Suprapubic skin (tissue), 3 donors: ENCODE measurements at regions not wholly inside any gene's neighbourhood (a gene's known extent, or its start where the extent isn't known, plus 50 kb on each side); places are given as distances from the start of the nearest gene placed in this dataset.

Experiments used
- CTCF ChIP-seq, 2 donors: fragments of 200-600 bp in 1 of 2; fragments of 450-650 bp in 1 of 2; sonication (generic) in 1 of 2; IDR thresholded peaks; one replicate each; pipeline ENCODE4 v1.5.1; 2016 to 2019; ENCODE audit warnings: antibody characterized with exemption in 2 of 2, mild to moderate bottlenecking in 1 of 2, moderate library complexity in 1 of 2
- EP300 ChIP-seq: sonication (generic); formaldehyde crosslinking; IDR thresholded peaks from one replicate; pipeline ENCODE4 v1.6.1; 2017; ENCODE audit warnings: antibody characterized with exemption
- POLR2A ChIP-seq, 2 donors: fragments of 450-650 bp; IDR thresholded peaks; one replicate each; pipeline ENCODE4 v1.6.1; 2017; ENCODE audit warnings: antibody characterized with exemption in 2 of 2, mild to moderate bottlenecking in 2 of 2, moderate library complexity in 2 of 2

- TF ChIP-seq CTCF (IDR thresholded peaks at IDR 0.05) (no peak), EP300 (no peak), POLR2A (IDR thresholded peaks at IDR 0.05) (no peak)
Measured at GRCh38 chrX:67207912-67208311, 335.9 kb upstream of the AR start.
